BJ (cell line): ENCODE measurements at regions not wholly inside any gene's neighbourhood (a gene's known extent, or its start where the extent isn't known, plus 50 kb on each side); places are given as distances from the start of the nearest gene placed in this dataset.

Source experiments
- CTCF ChIA-PET: fragments of 350-600 bp; formaldehyde crosslinking; extraction: SDS; loops from one replicate; lab custom pipeline; 2021; ENCODE audit warnings: antibody characterized with exemption, inconsistent platforms; lab: Yijun Ruan, JAX
- POLR2A ChIA-PET: fragments of 300-600 bp; sonication (Branson Sonifier 250); formaldehyde crosslinking; extraction: SDS; loops from one replicate; lab custom pipeline; 2021; ENCODE audit warnings: antibody characterized with exemption; lab: Charles Lee
- DNase-seq: peaks from one replicate; pipeline ENCODE4 v3.0.0-alpha.2; 2011; ENCODE audit warnings: low read depth
- H3K27me3 ChIP-seq: 2 replicates; pipeline ENCODE4 v1.6.0; 2011; ENCODE audit warnings: low read length; ENCODE audit not compliant: control insufficient read depth, insufficient read depth
- H3K36me3 ChIP-seq: 2 replicates; pipeline ENCODE4 v1.5.1; 2011; ENCODE audit warnings: low read length; ENCODE audit not compliant: control insufficient read depth, insufficient read depth
- H3K4me3 ChIP-seq: 2 replicates; pipeline ENCODE4 v1.5.1; 2011; ENCODE audit warnings: low read depth, mild to moderate bottlenecking, control low read depth, low read length
- CTCF ChIP-seq: IDR thresholded peaks from 2 replicates; pipeline ENCODE4 v1.5.1; 2011; ENCODE audit warnings: low read depth, mild to moderate bottlenecking, control low read depth, inconsistent platforms, low read length, moderate library complexity; ENCODE audit not compliant: insufficient read depth

- no peak overlapping the region for H3K4me3 ChIP-seq
- no peaks in the 10 kb centered on the region for H3K27me3 ChIP-seq
- no peak for TF ChIP-seq CTCF
- ChIA-PET POLR2A (no interaction called here), CTCF (interaction anchor here (0.9 to 1.9 kb wide), 2 partner anchors 13 to 95 kb away, joined by 3 to 4 read pairs; no protein-coding TSS in a partner anchor)
- no peak for DNase-seq
- H3K36me3 ChIP-seq = no peaks in the 10 kb centered on the region
These were observed 251.1 kb upstream of the SMIM21 start for GRCh38 chr18:75678627-75679026.

- TF ChIP-seq CTCF = no peak
- CTCF ChIA-PET = interaction anchor here (0.9 to 1.9 kb wide), 2 partner anchors 14 to 95 kb away, joined by 3 to 4 read pairs; no protein-coding TSS in a partner anchor
- Histone ChIP-seq H3K36me3 (no peaks in the 10 kb centered on the region), H3K27me3 (no peaks in the 10 kb centered on the region), H3K4me3 (no peak overlapping the region)
- POLR2A ChIA-PET = no interaction called here
- DNase-seq = no peak
These were observed 250.4 kb upstream of the SMIM21 start for GRCh38 chr18:75677696-75678455.

DNA sequence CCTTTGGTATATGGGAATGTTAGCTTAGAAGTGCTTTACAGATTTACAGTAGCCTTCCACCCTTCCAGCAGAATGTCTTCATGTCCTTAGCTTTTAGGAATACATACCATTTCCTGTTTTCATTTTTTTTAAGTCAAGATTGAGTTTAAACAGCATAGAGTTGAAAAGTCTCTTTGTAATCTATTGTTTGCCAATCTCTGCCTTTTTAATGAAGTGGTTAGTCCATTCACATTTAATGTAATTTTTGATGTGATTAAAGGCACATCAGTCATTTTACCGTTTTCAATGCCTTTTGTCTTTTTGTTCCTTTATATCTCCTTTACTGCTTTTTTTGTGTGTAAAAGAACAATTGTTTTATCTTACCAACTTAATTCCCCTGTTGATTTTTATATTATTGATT, 233.4 kb upstream of the SMIM21 start:
- Histone ChIP-seq H3K27me3 (no peaks in the 10 kb centered on the region), H3K36me3 (no peaks in the 10 kb centered on the region), H3K4me3 (no peak overlapping the region)
- POLR2A ChIA-PET = no interaction called here
- no peak for DNase-seq
- no peak for TF ChIP-seq CTCF
- CTCF ChIA-PET = no interaction called here

- DNase-seq = no peak
- POLR2A ChIA-PET = no interaction called here
- TF ChIP-seq CTCF = no peak
- H3K36me3 ChIP-seq = no peaks in the 10 kb centered on the region
- no peak overlapping the region for H3K4me3 ChIP-seq
- CTCF ChIA-PET = interaction anchor here (0.7 kb wide), 1 partner anchor 281 kb away, joined by 3 read pairs; no protein-coding TSS in a partner anchor
- peaks cover 1% of the 10 kb centered on the region; the same call in 1 of the 2 replicates for H3K27me3 ChIP-seq
These were observed 232.1 kb upstream of the SMIM21 start for GRCh38 chr18:75659535-75660023.

DNA sequence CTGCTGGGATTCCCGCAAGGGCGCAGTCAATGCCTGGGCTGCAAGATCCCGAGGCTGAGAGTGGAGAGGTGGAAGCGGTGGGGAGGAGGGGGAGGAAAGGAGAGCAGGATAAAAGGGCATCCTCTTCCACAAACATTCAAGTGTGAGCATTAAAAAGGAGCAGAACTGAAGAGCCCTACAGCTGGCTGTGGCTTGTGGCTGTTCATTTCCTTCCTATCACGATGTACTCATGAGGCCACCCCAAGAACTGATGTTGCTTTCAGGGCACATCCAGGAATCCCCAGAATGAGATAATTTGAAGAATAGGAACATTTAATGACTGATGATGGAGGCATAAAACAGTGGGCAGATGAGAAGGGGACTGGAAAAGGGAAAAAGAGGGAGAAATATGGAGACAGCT, 230.8 kb upstream of the SMIM21 start:
- no peak for DNase-seq
- H3K36me3 ChIP-seq = no peaks in the 10 kb centered on the region
- ChIA-PET POLR2A (no interaction called here), CTCF (no interaction called here)
- TF ChIP-seq CTCF = no peak
- H3K4me3 ChIP-seq = no peak overlapping the region
- peaks cover 1% of the 10 kb centered on the region; the same call in 1 of the 2 replicates for H3K27me3 ChIP-seq
